H1 (cell line): ENCODE measurements at regions not wholly inside any gene's neighbourhood (a gene's known extent, or its start where the extent isn't known, plus 50 kb on each side); places are given as distances from the start of the nearest gene placed in this dataset.

Source experiments
- HDAC2 ChIP-seq, 2 experiments: fragments of 300-600 bp in 1 of 2; sonication (generic) in 1 of 2; IDR thresholded peaks; 2 replicates each; pipeline ENCODE4 v1.6.1; 2011 to 2012; ENCODE audit warnings: low read depth in 2 of 2, low read length in 2 of 2, mild to moderate bottlenecking in 2 of 2, moderate library complexity in 2 of 2, borderline replicate concordance in 1 of 2, inconsistent platforms in 1 of 2
- POLR2A ChIP-seq, 2 experiments: IDR thresholded peaks; 1 replicate in 1 of 2; 2 replicates in 1 of 2; pipeline ENCODE4 v1.6.1; 2011; ENCODE audit warnings: low read depth in 2 of 2, low read length in 2 of 2, mild to moderate bottlenecking in 2 of 2; ENCODE audit errors: control extremely low read depth in 1 of 2
- RXRA ChIP-seq: IDR thresholded peaks from 2 replicates; pipeline ENCODE4 v1.6.1; 2011; ENCODE audit warnings: low read depth, mild to moderate bottlenecking, low read length, moderate library complexity; ENCODE audit not compliant: insufficient read depth
- SP2 ChIP-seq: IDR thresholded peaks from 2 replicates; pipeline ENCODE4 v1.6.1; 2012; ENCODE audit warnings: mild to moderate bottlenecking, low read length, inconsistent platforms
- TAF1 ChIP-seq: IDR thresholded peaks from 2 replicates; pipeline ENCODE4 v1.6.1; 2011; ENCODE audit warnings: mild to moderate bottlenecking, low read depth, low read length
- USF2 ChIP-seq: IDR thresholded peaks from 2 replicates; pipeline ENCODE4 v1.6.1; 2011; ENCODE audit warnings: low read length, improper control_type of control experiment

DNA sequence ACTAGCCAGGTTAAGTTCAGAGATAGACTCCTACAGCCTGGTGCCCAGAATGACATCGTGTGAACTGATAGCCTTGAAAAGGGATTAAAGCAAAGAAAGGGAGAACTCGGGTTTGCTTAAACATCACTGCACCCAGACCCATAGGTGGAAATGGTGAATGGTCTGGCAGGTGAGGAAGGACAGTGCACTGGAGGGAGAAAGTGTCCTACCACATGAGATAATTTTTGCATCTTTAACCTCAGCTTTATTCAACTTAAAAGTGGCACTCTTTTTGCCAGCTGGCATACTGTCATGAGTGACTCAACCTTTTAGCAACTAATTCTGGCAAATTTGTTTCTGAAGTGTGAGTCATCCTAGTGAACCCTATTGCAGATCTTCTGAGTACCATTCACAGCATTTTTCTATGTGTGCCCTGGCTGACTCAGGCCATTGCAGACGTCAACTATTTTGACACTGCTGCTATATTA is 53.0 kb upstream of the DAPP1 start (continued):
- TF ChIP-seq USF2 (no peak), POLR2A (IDR thresholded peaks at IDR 0.05; ENCODE audit: control extremely low read depth in 1 of 2, low read depth in 2 of 2, low read length in 2 of 2) (no peak), HDAC2 (IDR thresholded peaks at IDR 0.05; ENCODE audit: borderline replicate concordance in 1 of 2, low read depth in 2 of 2, low read length in 2 of 2) (no peak), RXRA (no peak), TAF1 (no peak), SP2 (no peak)
- TF ChIP-seq, all 59 proteins: peak for 0
